ENCODE measurements at regions not wholly inside any gene's neighbourhood (a gene's known extent, or its start where the extent isn't known, plus 50 kb on each side); places are given as distances from the start of the nearest gene placed in this dataset.

GRCh38 chr1:5391725-5392124, 600.5 kb downstream of the NPHP4 start:
- intact Hi-C loops (cut with micrococcal nuclease) = no loop called here

DNA sequence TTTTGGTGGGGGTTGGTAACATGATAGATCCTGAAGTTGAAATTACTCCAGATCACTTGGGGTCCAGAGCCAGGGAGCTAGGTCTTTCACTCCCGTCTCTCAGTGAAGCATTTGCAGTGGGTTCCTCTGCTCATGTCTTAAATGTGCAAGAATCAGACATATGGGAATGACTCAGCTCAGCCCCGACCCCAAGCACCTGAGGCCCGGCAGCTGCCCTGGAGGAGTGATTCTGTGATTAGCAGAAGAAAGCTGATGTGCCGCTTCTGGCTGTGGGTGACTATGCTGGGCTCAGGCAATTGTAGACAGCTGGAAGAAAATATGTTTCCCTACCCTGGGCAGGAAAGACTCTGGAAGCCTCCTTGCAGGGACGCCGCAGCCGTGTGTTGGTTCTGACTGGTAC, 601.7 kb downstream of the NPHP4 start:
- intact Hi-C loops (cut with micrococcal nuclease) = no loop called here

DNA sequence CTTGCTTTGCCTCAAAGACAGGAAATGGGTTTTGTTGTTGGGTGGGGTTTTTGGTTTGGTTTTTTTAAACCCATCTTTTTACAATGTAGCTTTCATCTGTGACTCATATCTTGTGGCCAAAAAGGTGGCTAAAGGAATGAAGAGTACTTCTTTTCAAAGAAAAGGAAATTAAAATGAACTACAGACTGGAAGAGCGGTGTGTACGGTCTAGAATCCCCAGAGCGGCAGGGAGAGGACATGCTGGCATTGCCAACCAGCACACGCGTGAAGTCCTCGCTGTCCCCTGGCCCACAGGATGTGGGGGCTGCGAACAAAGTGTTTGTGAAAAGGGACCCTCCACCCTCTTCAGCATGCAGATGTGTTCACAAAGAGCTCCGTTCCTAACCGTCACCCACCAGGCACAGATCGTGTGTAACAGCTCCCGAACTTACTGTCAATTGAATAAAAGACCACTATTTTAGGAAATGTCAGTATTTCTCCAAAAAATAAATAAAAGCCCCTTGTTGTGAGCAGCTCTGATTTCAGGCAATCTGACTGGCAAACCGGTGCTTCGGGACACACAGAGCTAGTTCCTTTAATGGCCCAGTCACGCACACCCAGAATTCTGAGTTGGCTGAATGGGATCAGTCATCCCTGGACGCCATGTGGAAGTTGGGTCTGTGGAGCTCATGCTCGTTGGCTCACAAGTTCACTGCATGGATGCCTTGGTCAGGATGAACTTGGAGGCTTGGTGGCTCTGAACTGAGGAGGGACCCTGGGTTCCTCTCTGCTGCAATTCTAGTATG, 602.9 kb downstream of the NPHP4 start:
- intact Hi-C loops (cut with micrococcal nuclease) = loop anchor here (1.0 kb wide), 3 partner anchors 19 to 60 kb away; no protein-coding TSS in a partner anchor

- intact Hi-C loops (cut with micrococcal nuclease) = loop anchor here (1.0 kb wide), 3 partner anchors 18 to 59 kb away; no protein-coding TSS in a partner anchor
Measured at GRCh38 chr1:5388622-5389021, 603.6 kb downstream of the NPHP4 start.

DNA sequence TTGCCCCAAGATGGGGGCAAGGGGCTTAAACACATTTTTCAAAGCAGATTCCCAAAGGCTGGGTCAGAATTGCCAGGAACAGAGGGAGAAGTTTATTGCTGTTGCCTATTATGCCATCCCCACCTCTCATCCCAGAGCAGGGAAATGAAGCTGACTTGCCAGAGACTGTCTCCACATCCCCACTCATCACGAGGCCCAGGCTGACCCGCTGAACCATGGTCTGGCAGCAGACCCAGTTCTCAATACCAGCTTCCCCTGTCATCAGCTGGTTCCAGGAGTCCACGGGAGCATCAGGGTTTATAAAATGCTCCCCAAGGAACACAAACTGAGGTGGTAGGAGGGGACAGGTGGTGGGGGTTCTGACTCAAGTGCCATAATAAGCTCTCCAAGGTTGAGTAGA, 605.9 kb downstream of the NPHP4 start:
- intact Hi-C loops (cut with micrococcal nuclease) = no loop called here

GRCh38 chr1:5385956-5386355, 606.3 kb downstream of the NPHP4 start:
- intact Hi-C loops (cut with micrococcal nuclease) = no loop called here

- intact Hi-C loops (cut with micrococcal nuclease) = no loop called here
Measured at GRCh38 chr1:5385096-5385799, 607.0 kb downstream of the NPHP4 start.

GRCh38 chr1:5381491-5381890, 610.7 kb downstream of the NPHP4 start:
- intact Hi-C loops (cut with micrococcal nuclease) = no loop called here

DNA sequence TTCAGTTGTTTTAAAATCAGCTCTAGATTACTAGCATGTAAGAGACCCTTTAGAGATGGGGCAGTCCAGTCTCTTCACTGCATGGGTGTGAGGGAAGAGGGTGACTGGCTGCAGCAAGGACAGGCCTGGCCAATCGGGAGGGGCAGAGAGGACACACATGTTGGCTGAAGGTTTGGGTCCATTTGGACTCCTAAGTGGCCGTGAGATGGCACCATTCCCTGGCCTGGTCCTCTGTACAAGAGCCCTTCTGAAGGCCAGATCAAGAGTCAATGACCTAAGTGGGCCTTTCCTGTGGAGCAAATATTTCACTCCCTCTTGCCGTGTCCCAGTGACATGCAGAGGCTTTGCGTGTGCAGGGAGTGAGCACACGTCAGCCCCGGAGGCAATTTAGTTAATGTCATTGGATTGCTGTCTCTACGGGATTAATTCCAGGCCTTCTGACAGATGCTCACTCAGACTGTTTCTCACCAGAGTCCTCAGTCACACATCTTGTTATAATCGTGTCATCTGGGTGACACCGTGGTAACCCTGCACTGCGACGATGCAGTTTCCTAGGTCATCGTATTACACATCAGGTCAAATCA, 613.0 kb downstream of the NPHP4 start:
- intact Hi-C loops (cut with micrococcal nuclease) = no loop called here

DNA sequence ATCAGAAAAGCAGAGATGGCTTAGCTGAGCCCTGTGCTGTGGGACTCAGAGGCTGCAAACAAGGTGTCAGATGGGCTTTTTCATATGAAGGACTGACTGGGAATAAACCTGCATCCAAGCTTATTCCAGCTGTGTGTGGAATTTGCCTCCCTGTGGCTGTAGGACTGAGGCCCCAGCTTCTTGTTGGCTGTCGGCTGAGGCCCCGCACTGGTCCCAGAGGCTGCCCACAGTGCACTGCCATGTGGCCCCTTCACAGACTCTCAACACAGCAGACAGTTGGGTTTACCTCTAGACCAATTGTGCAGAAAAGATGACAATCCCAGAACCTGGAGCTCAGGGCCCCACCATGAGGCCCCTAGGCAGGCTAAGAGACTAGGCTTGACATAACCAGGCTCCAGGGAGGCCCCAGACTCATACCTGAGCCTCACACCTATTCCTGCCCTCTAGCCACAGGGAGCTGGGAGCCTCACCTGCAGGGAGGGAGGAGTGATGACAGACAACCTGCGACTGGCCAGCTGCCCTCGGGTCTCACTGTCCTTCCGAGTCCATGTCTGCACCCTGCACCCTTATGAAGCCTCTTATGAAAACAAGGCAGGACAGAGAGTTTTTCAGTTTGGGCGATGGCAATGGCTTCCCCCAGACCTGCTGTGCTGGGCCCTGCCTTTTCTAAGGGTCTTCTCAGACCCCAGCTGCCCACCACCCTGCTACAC, 615.5 kb downstream of the NPHP4 start:
- intact Hi-C loops (cut with micrococcal nuclease) = no loop called here

- intact Hi-C loops (cut with micrococcal nuclease) = no loop called here
Measured at GRCh38 chr1:5375481-5375880, 616.7 kb downstream of the NPHP4 start.

DNA sequence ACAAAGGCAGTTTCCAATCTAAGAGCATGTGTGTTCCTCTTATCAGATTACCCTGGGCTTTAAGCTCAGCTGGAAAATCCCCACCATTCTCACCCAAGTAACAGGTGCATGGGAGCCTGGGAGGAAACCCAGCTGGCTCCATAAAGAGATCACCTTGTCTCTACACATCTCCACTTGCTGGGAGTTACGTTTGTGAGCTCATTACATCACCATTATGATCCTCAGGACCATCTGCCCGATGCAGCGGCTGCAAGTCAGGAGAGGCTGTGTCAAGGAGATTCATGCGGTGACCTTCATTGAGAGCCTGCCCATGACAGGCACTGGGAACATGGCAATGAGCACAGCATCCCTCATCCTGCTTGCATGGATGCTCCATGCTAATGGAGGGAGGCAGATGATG, 618.0 kb downstream of the NPHP4 start:
- intact Hi-C loops (cut with micrococcal nuclease) = no loop called here

- intact Hi-C loops (cut with micrococcal nuclease) = no loop called here
Measured at GRCh38 chr1:5373281-5373680, 618.9 kb downstream of the NPHP4 start.

- intact Hi-C loops (cut with micrococcal nuclease) = no loop called here
Measured at GRCh38 chr1:5371270-5371669, 621.0 kb downstream of the NPHP4 start.

DNA sequence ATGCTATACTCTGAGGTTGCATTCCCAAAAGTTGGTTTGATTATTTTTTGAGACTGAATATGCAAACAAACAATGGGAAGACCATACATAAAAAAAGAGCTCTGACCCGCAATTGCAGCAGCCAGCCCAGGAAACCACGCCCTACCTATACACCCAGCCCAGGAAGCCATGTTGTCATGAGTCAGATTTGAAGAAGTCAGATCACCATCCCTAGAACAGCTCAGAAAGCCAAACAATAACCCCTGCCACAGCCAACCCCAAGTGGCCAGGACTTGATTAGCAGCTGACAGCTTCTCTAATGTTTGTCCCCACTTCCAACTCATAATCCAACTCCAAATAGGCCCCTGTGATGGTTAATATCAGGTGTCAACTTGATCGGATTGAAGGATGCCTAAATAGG, 621.9 kb downstream of the NPHP4 start:
- intact Hi-C loops (cut with micrococcal nuclease) = loop anchor here (1.0 kb wide), 1 partner anchor 19 kb away; no protein-coding TSS in a partner anchor

DNA sequence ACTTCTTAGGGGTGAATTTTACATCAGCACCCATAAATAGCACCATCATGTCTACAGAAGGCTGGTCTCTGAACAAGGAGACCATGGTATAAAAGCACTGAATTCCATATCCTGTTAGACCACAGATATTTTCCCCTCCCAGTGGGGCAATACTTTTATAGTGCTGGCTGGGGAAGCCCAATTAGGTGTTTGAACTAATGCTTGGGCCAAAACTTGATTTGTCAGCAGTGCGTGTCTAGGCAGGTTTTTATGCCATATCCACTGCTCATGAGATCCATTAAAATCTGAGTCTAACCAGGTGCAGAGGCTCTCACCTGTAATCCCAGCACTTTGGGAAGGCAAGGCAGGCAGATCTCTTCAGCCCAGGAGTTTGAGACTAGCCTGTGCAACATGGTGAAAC, 623.0 kb downstream of the NPHP4 start:
- intact Hi-C loops (cut with micrococcal nuclease) = no loop called here

GRCh38 chr1:5368201-5368600, 624.0 kb downstream of the NPHP4 start:
- intact Hi-C loops (cut with micrococcal nuclease) = no loop called here

DNA sequence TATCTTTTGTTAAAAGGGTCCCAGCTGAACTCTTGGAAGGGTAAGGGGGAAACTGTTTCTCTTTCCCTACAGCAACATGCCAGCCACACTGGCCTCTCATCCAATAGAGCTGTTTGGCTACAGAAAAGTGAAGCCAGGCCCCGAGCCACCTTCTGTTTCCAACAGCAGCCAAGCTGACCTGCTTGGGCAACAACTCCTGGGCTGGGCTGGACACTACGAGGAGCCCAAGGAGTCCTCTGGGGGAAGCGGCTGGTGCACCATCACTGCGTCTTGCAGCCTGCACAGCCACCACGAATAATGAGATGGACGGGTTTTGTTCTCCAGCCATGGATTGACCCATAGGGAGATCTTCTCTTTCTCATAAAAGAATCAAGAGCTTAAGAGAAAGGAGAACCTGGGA, 624.9 kb downstream of the NPHP4 start:
- intact Hi-C loops (cut with micrococcal nuclease) = no loop called here

DNA sequence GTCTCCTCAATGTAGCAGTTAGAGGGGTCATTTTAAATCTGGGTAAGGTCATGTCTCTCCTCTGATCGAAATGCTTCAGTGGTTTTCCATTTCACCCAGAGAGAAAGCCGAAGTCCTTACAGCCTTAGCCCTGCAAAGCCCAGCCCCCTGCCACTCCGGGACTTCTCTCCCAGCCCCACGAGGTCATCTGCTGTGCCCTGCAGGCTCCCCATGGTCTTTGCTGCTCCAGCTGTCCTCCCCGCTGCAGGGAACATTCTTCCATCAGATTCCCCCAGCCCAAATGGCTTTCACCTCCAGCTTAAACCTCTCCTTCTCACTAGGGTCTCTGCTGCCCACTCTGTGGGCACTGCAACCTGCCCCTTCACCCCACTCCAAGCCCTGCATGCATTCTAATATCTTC, 626.5 kb downstream of the NPHP4 start:
- intact Hi-C loops (cut with micrococcal nuclease) = no loop called here

DNA sequence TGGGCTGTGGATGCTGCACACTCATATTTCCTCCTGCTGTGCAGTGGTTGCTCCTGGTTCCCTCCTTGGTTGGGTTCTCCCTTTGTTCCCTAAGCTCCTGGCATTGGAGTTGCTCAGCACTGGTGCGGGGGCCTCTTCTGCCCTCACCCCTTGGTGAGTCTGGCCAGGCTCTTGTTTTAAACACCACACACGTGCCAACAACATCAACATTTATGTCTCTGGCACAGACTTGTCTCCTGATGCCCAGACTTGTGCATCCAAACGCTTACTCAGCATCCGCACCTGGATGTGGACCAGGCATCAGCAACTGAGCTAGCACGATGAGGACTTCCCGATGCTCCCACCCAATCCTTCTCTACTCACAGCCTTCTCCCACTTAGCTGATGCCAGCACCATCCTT, 627.6 kb downstream of the NPHP4 start:
- intact Hi-C loops (cut with micrococcal nuclease) = no loop called here

- intact Hi-C loops (cut with micrococcal nuclease) = no loop called here
Measured at GRCh38 chr1:5354681-5355080, 637.5 kb downstream of the NPHP4 start.

- intact Hi-C loops (cut with micrococcal nuclease) = no loop called here
Measured at GRCh38 chr1:5351366-5351765, 640.9 kb downstream of the NPHP4 start.

Measured in T-helper 1 cell treated with Interleukin-12 subunit alpha and Interleukin-12 subunit beta and Interleukin-4 antibody, amounts not matched to agents 30 ng/mL and 1 ng/mL, for 36 hours (primary cell).